GM10248 (cell line): ENCODE measurements at regions not wholly inside any gene's neighbourhood (a gene's known extent, or its start where the extent isn't known, plus 50 kb on each side); places are given as distances from the start of the nearest gene placed in this dataset.

Experiments
- CTCF ChIA-PET: fragments of 300-600 bp; sonication (Branson Sonifier 250); formaldehyde crosslinking; extraction: SDS; loops from one replicate; lab custom pipeline; 2021; ENCODE audit warnings: antibody characterized with exemption; lab: Yijun Ruan, JAX
- POLR2A ChIA-PET: fragments of 350-650 bp; sonication (Branson Sonifier 250); formaldehyde crosslinking; extraction: SDS; loops from one replicate; lab custom pipeline; 2020; ENCODE audit warnings: antibody characterized with exemption; lab: Yijun Ruan, JAX
- DNase-seq: peaks from one replicate; pipeline ENCODE4 v3.0.0; 2012; ENCODE audit errors: extremely low spot score
- TF ChIP-seq, protein P1 (sequence below): IDR thresholded peaks from 2 replicates; pipeline ENCODE4 v1.5.1; 2012; ENCODE audit warnings: mild to moderate bottlenecking, low read depth; ENCODE audit errors: extremely low read depth, missing control alignments, control extremely low read depth

DNA sequence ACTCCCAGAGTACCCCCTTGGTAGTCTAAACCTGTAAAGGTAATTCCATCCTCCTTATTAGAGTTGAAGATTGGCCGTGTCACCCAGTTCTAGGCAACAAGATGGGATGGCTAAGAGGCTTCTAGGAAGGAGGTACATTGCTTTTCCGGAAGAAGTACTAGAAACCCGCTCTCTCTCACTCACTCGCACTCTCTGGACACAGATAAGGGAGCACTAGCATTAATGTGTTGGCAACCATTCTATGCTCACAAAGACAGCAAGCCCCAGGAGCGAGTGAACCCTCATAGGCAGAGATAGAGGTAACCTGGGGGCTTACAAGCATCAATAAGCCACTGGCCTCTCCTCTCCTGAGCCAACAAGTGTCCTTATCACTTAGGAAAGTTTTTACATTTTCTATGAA, 503.2 kb upstream of the JARID2 start:
- TF ChIP-seq, protein P1, sequence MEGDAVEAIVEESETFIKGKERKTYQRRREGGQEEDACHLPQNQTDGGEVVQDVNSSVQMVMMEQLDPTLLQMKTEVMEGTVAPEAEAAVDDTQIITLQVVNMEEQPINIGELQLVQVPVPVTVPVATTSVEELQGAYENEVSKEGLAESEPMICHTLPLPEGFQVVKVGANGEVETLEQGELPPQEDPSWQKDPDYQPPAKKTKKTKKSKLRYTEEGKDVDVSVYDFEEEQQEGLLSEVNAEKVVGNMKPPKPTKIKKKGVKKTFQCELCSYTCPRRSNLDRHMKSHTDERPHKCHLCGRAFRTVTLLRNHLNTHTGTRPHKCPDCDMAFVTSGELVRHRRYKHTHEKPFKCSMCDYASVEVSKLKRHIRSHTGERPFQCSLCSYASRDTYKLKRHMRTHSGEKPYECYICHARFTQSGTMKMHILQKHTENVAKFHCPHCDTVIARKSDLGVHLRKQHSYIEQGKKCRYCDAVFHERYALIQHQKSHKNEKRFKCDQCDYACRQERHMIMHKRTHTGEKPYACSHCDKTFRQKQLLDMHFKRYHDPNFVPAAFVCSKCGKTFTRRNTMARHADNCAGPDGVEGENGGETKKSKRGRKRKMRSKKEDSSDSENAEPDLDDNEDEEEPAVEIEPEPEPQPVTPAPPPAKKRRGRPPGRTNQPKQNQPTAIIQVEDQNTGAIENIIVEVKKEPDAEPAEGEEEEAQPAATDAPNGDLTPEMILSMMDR = no peak
- CTCF ChIA-PET = interaction anchor here (1.0 to 1.2 kb wide), 2 partner anchors 13 to 24 kb away, joined by 3 read pairs; no protein-coding TSS in a partner anchor
- no peak for DNase-seq
- POLR2A ChIA-PET = no interaction called here

DNA sequence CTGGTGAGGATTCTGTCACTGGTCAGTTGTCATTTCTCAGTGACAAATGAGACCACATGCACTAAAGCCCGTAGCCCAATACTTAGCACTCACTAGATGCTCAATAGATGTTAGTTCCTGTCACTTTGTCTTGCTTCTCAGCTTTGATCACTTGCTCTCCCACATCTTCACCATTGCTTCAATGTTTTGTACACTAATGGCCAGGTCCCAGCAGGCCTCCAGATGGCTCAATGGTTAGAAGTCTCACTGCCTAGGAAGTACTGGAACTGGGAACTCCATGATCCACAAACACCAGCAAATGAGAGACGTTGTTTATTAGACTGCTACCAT, 502.8 kb upstream of the JARID2 start:
- DNase-seq = no peak
- TF ChIP-seq, protein P1 = no peak
- CTCF ChIA-PET = no interaction called here
- POLR2A ChIA-PET = no interaction called here

DNA sequence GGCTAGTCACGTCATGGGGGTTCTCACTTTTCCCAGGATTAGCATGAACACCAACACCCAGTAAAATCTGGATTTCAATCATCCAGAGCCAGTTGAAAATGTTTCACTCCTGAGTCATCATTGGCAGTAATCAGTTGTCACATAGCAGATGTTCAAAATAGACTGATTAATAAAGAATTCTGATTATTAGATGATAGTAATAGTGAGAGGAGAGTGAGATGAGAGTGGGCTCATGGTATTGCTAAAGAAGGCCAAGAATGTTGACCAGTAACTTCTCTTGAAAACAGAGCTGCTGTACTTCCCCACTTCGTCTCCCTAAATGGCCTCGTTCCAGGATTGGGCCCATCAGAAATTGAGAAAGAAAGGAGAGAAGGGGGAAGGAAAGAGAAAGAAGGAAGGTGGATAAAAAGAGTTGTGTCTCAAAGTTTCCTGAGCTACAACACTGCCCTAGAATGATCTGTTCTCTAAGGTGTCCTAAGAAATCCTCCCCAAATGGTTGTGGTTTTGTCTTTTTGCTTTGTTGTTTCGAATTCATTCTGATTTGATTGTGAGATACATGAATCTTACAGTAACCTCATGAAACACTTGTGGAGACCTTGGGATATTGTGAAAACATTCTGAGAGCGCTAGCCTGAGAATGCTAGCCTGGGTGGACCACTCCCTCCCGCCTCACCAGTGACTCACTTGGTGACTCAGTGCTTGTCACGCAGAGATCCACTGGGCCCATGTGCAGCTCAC, 502.2 kb upstream of the JARID2 start:
- CTCF ChIA-PET = no interaction called here
- DNase-seq = no peak
- POLR2A ChIA-PET = no interaction called here
- TF ChIP-seq, protein P1 = no peak

DNA sequence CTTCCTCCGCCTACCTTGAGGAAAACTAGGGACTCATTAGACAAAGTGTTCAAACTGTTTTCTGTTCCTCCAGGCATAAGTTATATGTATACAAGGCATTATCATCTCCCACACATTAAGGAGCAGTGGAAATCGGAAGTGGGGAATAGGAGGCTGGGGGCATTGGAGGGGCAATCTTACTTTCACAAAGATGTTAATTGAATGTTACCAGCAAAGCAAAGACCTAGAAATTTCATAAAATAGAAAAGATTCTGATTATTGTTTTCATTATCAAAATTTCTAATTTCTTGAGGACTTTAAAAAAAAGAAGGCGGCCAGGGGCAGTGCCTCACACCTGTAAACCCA, 501.7 kb upstream of the JARID2 start:
- ChIA-PET CTCF (no interaction called here), POLR2A (no interaction called here)
- no peak for DNase-seq
- TF ChIP-seq, protein P1 = no peak

DNA sequence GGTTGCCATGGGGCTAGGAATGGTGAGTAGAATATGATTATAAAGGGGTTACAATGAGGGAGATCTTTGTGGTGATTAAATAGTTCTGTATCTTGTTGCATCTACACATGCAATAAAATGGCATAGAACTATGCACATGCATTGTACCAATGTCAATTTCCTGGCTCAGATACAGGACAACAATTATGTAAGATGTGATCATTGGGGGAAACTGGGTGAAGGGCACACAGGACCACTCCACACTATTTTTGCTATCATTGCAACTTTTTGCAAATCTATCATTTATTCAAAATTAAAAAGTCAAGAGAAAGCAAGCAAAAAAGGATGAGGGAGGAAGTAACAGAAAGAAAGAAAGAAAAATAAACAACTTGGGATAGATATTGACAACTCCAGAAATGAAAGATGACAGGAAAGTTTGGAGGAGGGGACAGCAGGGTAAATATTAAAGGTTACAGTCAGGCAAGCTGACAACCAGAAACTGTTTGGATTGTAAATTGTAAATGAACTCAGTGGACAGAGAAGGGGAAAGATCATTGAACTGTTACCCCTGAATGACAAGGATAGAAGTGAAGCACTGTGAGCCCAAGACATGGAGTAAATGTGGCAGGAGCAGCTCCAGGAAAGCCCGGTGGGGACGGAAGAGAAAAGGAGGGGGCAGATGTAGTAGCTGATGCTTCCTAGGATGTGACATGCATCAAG, 499.6 kb upstream of the JARID2 start:
- ChIA-PET POLR2A (no interaction called here), CTCF (no interaction called here)
- DNase-seq = no peak
- TF ChIP-seq, protein P1 = no peak

DNA sequence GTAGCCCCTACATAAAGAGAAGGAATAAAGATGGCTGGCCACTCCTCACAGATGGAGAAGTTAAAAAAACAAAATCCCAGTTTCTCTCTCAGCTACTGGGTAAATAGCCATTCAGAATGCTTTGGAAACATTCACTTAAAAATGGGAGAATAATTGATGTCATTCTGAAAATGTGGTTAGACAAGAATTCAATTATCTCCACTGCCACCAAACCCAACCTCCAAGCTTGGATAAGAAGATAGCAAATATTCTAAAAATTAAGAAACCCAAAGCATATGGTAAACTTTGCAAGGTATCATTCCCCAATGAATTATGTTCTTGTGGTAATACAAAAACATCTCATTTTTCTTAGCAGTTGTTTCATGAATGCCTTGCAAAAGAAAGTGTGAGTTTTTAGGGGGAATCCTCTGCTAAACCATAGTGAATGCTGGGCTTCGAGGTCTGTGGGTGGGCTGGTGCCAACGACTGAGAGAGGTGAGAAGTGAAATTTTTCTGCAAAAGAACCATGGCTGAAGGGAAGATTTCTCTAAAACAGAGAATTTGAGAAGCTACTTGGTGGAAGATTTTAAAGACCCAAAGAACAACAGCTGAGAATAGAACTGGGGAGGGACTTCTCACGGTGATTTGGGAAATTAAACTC, 497.9 kb upstream of the JARID2 start:
- CTCF ChIA-PET = interaction anchor here (1.6 kb wide), 1 partner anchor 91 kb away, joined by 3 read pairs; no protein-coding TSS in a partner anchor
- POLR2A ChIA-PET = no interaction called here
- TF ChIP-seq, protein P1 = no peak
- no peak for DNase-seq
